IPS-NIHi7 (cell line): ENCODE measurements at regions not wholly inside any gene's neighbourhood (a gene's known extent, or its start where the extent isn't known, plus 50 kb on each side); places are given as distances from the start of the nearest gene placed in this dataset.
"Not testable (repeated sequence)": the region's sequence is repeated elsewhere in the genome, so short reads cannot be mapped to it uniquely, and the experiment has no call there.

ENCODE experiments used
- DNase-seq: peaks from one replicate; pipeline ENCODE4 v3.0.0; 2012; ENCODE audit warnings: mixed read lengths; ENCODE audit errors: extremely low spot score

- DNase-seq: no peak
Measured at GRCh38 chr3:165716592-165716991, 120.6 kb downstream of the BCHE start.

- DNase-seq: no peak
Measured at GRCh38 chr3:165713479-165713878, 123.7 kb downstream of the BCHE start.

GRCh38 chr3:165712382-165712781 is 124.8 kb downstream of the BCHE start:
- no peak for DNase-seq

- DNase-seq: no peak
Measured at GRCh38 chr3:165697910-165698309, 139.3 kb downstream of the BCHE start.

- no peak for DNase-seq
Measured at GRCh38 chr3:165696496-165696895, 140.7 kb downstream of the BCHE start.

- no peak for DNase-seq
Measured at GRCh38 chr3:165683947-165684346, 153.3 kb downstream of the BCHE start.

- no peak for DNase-seq
Measured at GRCh38 chr3:165682734-165683133, 154.5 kb downstream of the BCHE start.

- DNase-seq: no peak
Measured at GRCh38 chr3:165669967-165670366, 167.3 kb downstream of the BCHE start.

- DNase-seq: no peak
Measured at GRCh38 chr3:165669504-165669903, 167.7 kb downstream of the BCHE start.

GRCh38 chr3:165667676-165668075 is 169.5 kb downstream of the BCHE start:
- no peak for DNase-seq

- DNase-seq: no peak
Measured at GRCh38 chr3:165658027-165658426, 179.2 kb downstream of the BCHE start.

GRCh38 chr3:165653130-165653778 is 184.0 kb downstream of the BCHE start:
- no peak for DNase-seq

GRCh38 chr3:165649282-165649681 is 187.9 kb downstream of the BCHE start:
- DNase-seq: not testable (repeated sequence)

- no peak for DNase-seq
Measured at GRCh38 chr3:165645191-165645590, 192.0 kb downstream of the BCHE start.

GRCh38 chr3:165644331-165644730 is 192.9 kb downstream of the BCHE start:
- no peak for DNase-seq

- DNase-seq: no peak
Measured at GRCh38 chr3:165643425-165643824, 193.8 kb downstream of the BCHE start.

- DNase-seq: no peak
Measured at GRCh38 chr3:165642761-165643420, 194.3 kb downstream of the BCHE start.

- DNase-seq: no peak
Measured at GRCh38 chr3:165641569-165642310, 195.5 kb downstream of the BCHE start.

- no peak for DNase-seq
Measured at GRCh38 chr3:165640970-165641369, 196.3 kb downstream of the BCHE start.

GRCh38 chr3:165640031-165640430 is 197.2 kb downstream of the BCHE start:
- DNase-seq: no peak

- no peak for DNase-seq
Measured at GRCh38 chr3:165638034-165638433, 199.2 kb downstream of the BCHE start.

- no peak for DNase-seq
Measured at GRCh38 chr3:165636684-165637015, 200.6 kb downstream of the BCHE start.
